ENCODE measurements at regions not wholly inside any gene's neighbourhood (a gene's known extent, or its start where the extent isn't known, plus 50 kb on each side); places are given as distances from the start of the nearest gene placed in this dataset.
"Not testable (repeated sequence)": the region's sequence is repeated elsewhere in the genome, so short reads cannot be mapped to it uniquely, and the experiment has no call there.

- no peak for TF ChIP-seq EZH2phosphoT487 (conservative IDR thresholded peaks at IDR 0.05; ENCODE audit: low read length)
- no peak for TF ChIP-seq CTCF (IDR thresholded peaks at IDR 0.05; ENCODE audit: insufficient read depth, low read length, poor library complexity, severe bottlenecking)
- Histone ChIP-seq H3K4me2 (ENCODE audit: low read depth, low read length, poor library complexity, severe bottlenecking) (no peak overlapping the region), H4K20me1 (ENCODE audit: low read depth, low read length) (no peaks in the 10 kb centered on the region), H3K36me3 (ENCODE audit: low read length) (no peaks in the 10 kb centered on the region), H3K27ac (ENCODE audit: low read depth, low read length) (no peak overlapping the region), H3K9me2 (replicated peaks; ENCODE audit: insufficient read depth, low read length) (no peaks in the 10 kb centered on the region), H3K9me3 (ENCODE audit: insufficient read depth, low read length) (no peaks in the 10 kb centered on the region), H3K9ac (ENCODE audit: low read length) (no peak overlapping the region), H3K4me3 (ENCODE audit: insufficient read depth, low read length, poor library complexity, severe bottlenecking) (no peak overlapping the region), H3K27me3 (ENCODE audit: low read length) (no peaks in the 10 kb centered on the region), H3F3A (ENCODE audit: insufficient read depth) (no peaks in the 10 kb centered on the region), H3K79me2 (ENCODE audit: insufficient read depth, low read length) (no peaks in the 10 kb centered on the region), H2AFZ (ENCODE audit: low read depth, low read length, severe bottlenecking) (no peak overlapping the region)
These were observed 878.8 kb upstream of the KLHL1 start for GRCh38 chr13:70987043-70987442.

GRCh38 chr13:70985371-70985770 lies 877.1 kb upstream of the KLHL1 start:
- TF ChIP-seq EZH2phosphoT487 (conservative IDR thresholded peaks at IDR 0.05; ENCODE audit: low read length): no peak
- Histone ChIP-seq H3K9ac (ENCODE audit: low read length) (no peak overlapping the region), H2AFZ (ENCODE audit: low read depth, low read length, severe bottlenecking) (no peak overlapping the region), H3K27ac (ENCODE audit: low read depth, low read length) (no peak overlapping the region), H4K20me1 (ENCODE audit: low read depth, low read length) (no peaks in the 10 kb centered on the region), H3K36me3 (ENCODE audit: low read length) (no peaks in the 10 kb centered on the region), H3K27me3 (ENCODE audit: low read length) (no peaks in the 10 kb centered on the region), H3F3A (ENCODE audit: insufficient read depth) (no peaks in the 10 kb centered on the region), H3K79me2 (ENCODE audit: insufficient read depth, low read length) (no peaks in the 10 kb centered on the region), H3K9me3 (ENCODE audit: insufficient read depth, low read length) (no peaks in the 10 kb centered on the region), H3K4me2 (ENCODE audit: low read depth, low read length, poor library complexity, severe bottlenecking) (no peak overlapping the region), H3K9me2 (replicated peaks; ENCODE audit: insufficient read depth, low read length) (no peaks in the 10 kb centered on the region), H3K4me3 (ENCODE audit: insufficient read depth, low read length, poor library complexity, severe bottlenecking) (no peak overlapping the region)

DNA sequence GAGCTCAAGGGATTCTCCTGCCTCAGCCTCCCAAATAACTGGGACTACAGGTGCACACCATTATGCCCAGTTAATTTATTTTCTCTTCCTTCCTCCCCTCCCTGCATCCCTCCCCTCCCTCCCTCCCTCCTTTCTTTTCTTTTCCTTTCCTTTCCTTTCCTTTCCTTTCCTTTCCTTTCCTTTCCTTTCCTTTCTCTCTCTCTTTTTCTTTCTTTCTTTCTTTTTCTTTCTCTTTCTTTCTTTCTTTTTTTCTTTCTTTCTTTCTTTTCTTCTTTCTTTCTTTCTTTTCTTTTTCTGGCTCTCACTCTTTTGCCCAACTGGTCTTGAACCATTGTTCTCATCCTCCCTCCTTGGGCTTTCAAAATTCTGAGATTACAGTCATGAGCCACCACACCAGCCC lies 873.0 kb upstream of the KLHL1 start:
- not testable (repeated sequence) for H3K36me3 ChIP-seq (ENCODE audit: low read length); H3K9me3 ChIP-seq (ENCODE audit: insufficient read depth, low read length); H3K27ac ChIP-seq (ENCODE audit: low read depth, low read length); H3K4me2 ChIP-seq (ENCODE audit: low read depth, low read length, poor library complexity, severe bottlenecking); H3K27me3 ChIP-seq (ENCODE audit: low read length); H2AFZ ChIP-seq (ENCODE audit: low read depth, low read length, severe bottlenecking); H3F3A ChIP-seq (ENCODE audit: insufficient read depth); H3K79me2 ChIP-seq (ENCODE audit: insufficient read depth, low read length); H4K20me1 ChIP-seq (ENCODE audit: low read depth, low read length); H3K9me2 ChIP-seq (replicated peaks; ENCODE audit: insufficient read depth, low read length); H3K9ac ChIP-seq (ENCODE audit: low read length); H3K4me3 ChIP-seq (ENCODE audit: insufficient read depth, low read length, poor library complexity, severe bottlenecking)

GRCh38 chr13:70969321-70969720 lies 861.1 kb upstream of the KLHL1 start:
- H4K20me1 ChIP-seq (ENCODE audit: low read depth, low read length): no peaks in the 10 kb centered on the region
- no peaks in the 10 kb centered on the region for H3K9me3 ChIP-seq (ENCODE audit: insufficient read depth, low read length)
- no peaks in the 10 kb centered on the region for H3K9me2 ChIP-seq (replicated peaks; ENCODE audit: insufficient read depth, low read length)
- H3K4me3 ChIP-seq (ENCODE audit: insufficient read depth, low read length, poor library complexity, severe bottlenecking): no peak overlapping the region
- H2AFZ ChIP-seq (ENCODE audit: low read depth, low read length, severe bottlenecking): no peak overlapping the region
- no peak for TF ChIP-seq EZH2phosphoT487 (conservative IDR thresholded peaks at IDR 0.05; ENCODE audit: low read length)
- TF ChIP-seq CTCF (IDR thresholded peaks at IDR 0.05; ENCODE audit: insufficient read depth, low read length, poor library complexity, severe bottlenecking): no peak
- H3K27me3 ChIP-seq (ENCODE audit: low read length): no peaks in the 10 kb centered on the region
- H3F3A ChIP-seq (ENCODE audit: insufficient read depth): no peaks in the 10 kb centered on the region
- H3K36me3 ChIP-seq (ENCODE audit: low read length): no peaks in the 10 kb centered on the region
- H3K79me2 ChIP-seq (ENCODE audit: insufficient read depth, low read length): no peaks in the 10 kb centered on the region
- H3K27ac ChIP-seq (ENCODE audit: low read depth, low read length): no peak overlapping the region
- no peak overlapping the region for H3K9ac ChIP-seq (ENCODE audit: low read length)
- no peak overlapping the region for H3K4me2 ChIP-seq (ENCODE audit: low read depth, low read length, poor library complexity, severe bottlenecking)
